Activated CD4-positive, alpha-beta memory T cell treated with anti-CD3 and anti-CD28 coated beads, Interleukin-2, amount 10 ng/mL, durations not matched to agents 7 days and 5 days (primary cell): ENCODE measurements at regions not wholly inside any gene's neighbourhood (a gene's known extent, or its start where the extent isn't known, plus 50 kb on each side); places are given as distances from the start of the nearest gene placed in this dataset.

Source experiments
- CTCF ChIA-PET: fragments of 350-600 bp; sonication (Branson Sonifier 250); formaldehyde crosslinking; loops from one replicate; lab custom pipeline; 2021; ENCODE audit warnings: antibody characterized with exemption, inconsistent platforms; lab: Charles Lee
- POLR2A ChIA-PET: fragments of 350-600 bp; sonication (Branson Sonifier 250); formaldehyde crosslinking; loops from one replicate; lab custom pipeline; 2021; ENCODE audit warnings: antibody characterized with exemption; lab: Charles Lee
- DNase-seq: peaks from one replicate; pipeline ENCODE4 v3.0.0-alpha.2; 2020
- H3K27ac Mint-ChIP-seq: one replicate; pipeline ENCODE4 v1.8.0; 2021; ENCODE audit warnings: mild to moderate bottlenecking, mixed read lengths
- H3K27me3 Mint-ChIP-seq: one replicate; pipeline ENCODE4 v1.8.0; 2021; ENCODE audit warnings: mixed read lengths
- H3K36me3 Mint-ChIP-seq: one replicate; pipeline ENCODE4 v1.8.0; 2021; ENCODE audit warnings: low read depth, mixed read lengths
- H3K4me1 Mint-ChIP-seq: one replicate; pipeline ENCODE4 v1.8.0; 2021; ENCODE audit warnings: mixed read lengths
- H3K4me3 Mint-ChIP-seq: one replicate; pipeline ENCODE4 v1.8.0; 2021; ENCODE audit warnings: mild to moderate bottlenecking, mixed read lengths
- H3K9me3 Mint-ChIP-seq: one replicate; pipeline ENCODE4 v1.8.0; 2021; ENCODE audit warnings: mixed read lengths

- Mint-ChIP-seq H3K36me3 (no peaks in the 10 kb centered on the region), H3K4me1 (no peaks in the 10 kb centered on the region), H3K4me3 (no peak overlapping the region), H3K9me3 (no peaks in the 10 kb centered on the region), H3K27ac (no peak overlapping the region), H3K27me3 (peaks cover 8% of the 10 kb centered on the region)
- ChIA-PET POLR2A (no interaction called here), CTCF (no interaction called here)
- no peak for DNase-seq
Measured at GRCh38 chr11:33941637-33942160, 49.8 kb upstream of the LMO2 start.
